Medulla oblongata (tissue), 1 donor: ENCODE measurements at regions not wholly inside any gene's neighbourhood (a gene's known extent, or its start where the extent isn't known, plus 50 kb on each side); places are given as distances from the start of the nearest gene placed in this dataset.
"Not testable (repeated sequence)": the region's sequence is repeated elsewhere in the genome, so short reads cannot be mapped to it uniquely, and the experiment has no call there.

Source experiments
- DNase-seq: peaks from one replicate; pipeline ENCODE4 v3.0.0-alpha.2; 2015; ENCODE audit errors: extremely low spot score

GRCh38 chr12:73950507-73950906, 587.1 kb upstream of the ATXN7L3B start:
- peak; percentile 54 for DNase-seq

- DNase-seq = no peak
Measured at GRCh38 chr12:73951956-73952703, 585.5 kb upstream of the ATXN7L3B start.

GRCh38 chr12:73964641-73965040, 573.0 kb upstream of the ATXN7L3B start:
- no peak for DNase-seq

GRCh38 chr12:73973486-73973885, 564.1 kb upstream of the ATXN7L3B start:
- peak; percentile 5 for DNase-seq

- no peak for DNase-seq
Measured at GRCh38 chr12:73984552-73984951, 553.1 kb upstream of the ATXN7L3B start.

GRCh38 chr12:73991138-73991537, 546.5 kb upstream of the ATXN7L3B start:
- no peak for DNase-seq

- no peak for DNase-seq
Measured at GRCh38 chr12:73998894-73999293, 538.7 kb upstream of the ATXN7L3B start.

GRCh38 chr12:74015118-74015517, 522.5 kb upstream of the ATXN7L3B start:
- DNase-seq = no peak

GRCh38 chr12:74016324-74016723, 521.3 kb upstream of the ATXN7L3B start:
- DNase-seq = not testable (repeated sequence)

GRCh38 chr12:74018849-74019248, 518.8 kb upstream of the ATXN7L3B start:
- no peak for DNase-seq

GRCh38 chr12:74021937-74022336, 515.7 kb upstream of the ATXN7L3B start:
- DNase-seq = peak; percentile 76

GRCh38 chr12:74031045-74031444, 506.6 kb upstream of the ATXN7L3B start:
- DNase-seq = no peak

- DNase-seq = no peak
Measured at GRCh38 chr12:74033531-74033930, 504.1 kb upstream of the ATXN7L3B start.

- DNase-seq = not testable (repeated sequence)
Measured at GRCh38 chr12:74039138-74039537, 498.5 kb upstream of the ATXN7L3B start.

GRCh38 chr12:74043343-74043742, 494.3 kb upstream of the ATXN7L3B start:
- no peak for DNase-seq

- no peak for DNase-seq
Measured at GRCh38 chr12:74049348-74049747, 488.3 kb upstream of the ATXN7L3B start.

- DNase-seq = no peak
Measured at GRCh38 chr12:74051848-74052247, 485.8 kb upstream of the ATXN7L3B start.

GRCh38 chr12:74066476-74066875, 471.2 kb upstream of the ATXN7L3B start:
- DNase-seq = no peak

GRCh38 chr12:74071182-74071581, 466.5 kb upstream of the ATXN7L3B start:
- no peak for DNase-seq

GRCh38 chr12:74076918-74077317, 460.7 kb upstream of the ATXN7L3B start:
- no peak for DNase-seq

GRCh38 chr12:74105434-74105833, 432.2 kb upstream of the ATXN7L3B start:
- DNase-seq = no peak

- DNase-seq = no peak
Measured at GRCh38 chr12:74108729-74109128, 428.9 kb upstream of the ATXN7L3B start.

GRCh38 chr12:74111688-74112360, 425.8 kb upstream of the ATXN7L3B start:
- peak; percentile 42 for DNase-seq
